Neuronal stem cell (in vitro differentiated cells): ENCODE measurements at regions not wholly inside any gene's neighbourhood (a gene's known extent, or its start where the extent isn't known, plus 50 kb on each side); places are given as distances from the start of the nearest gene placed in this dataset.

Experiments
- DNase-seq: peaks from one replicate; pipeline ENCODE4 v3.0.0-alpha.2; 2013; ENCODE audit warnings: low spot score
- H2AFZ ChIP-seq: one replicate; pipeline ENCODE4 v1.6.1; 2013; ENCODE audit warnings: mild to moderate bottlenecking, low read length, inconsistent platforms
- H2AK5ac ChIP-seq: 2 replicates; pipeline ENCODE4 v1.6.1; 2013; ENCODE audit warnings: low read depth, mild to moderate bottlenecking, inconsistent platforms, low read length, moderate library complexity, mixed read lengths
- H2BK120ac ChIP-seq: 2 replicates; pipeline ENCODE4 v1.6.1; 2013; ENCODE audit warnings: low read depth, mild to moderate bottlenecking, inconsistent platforms, low read length, moderate library complexity, mixed read lengths
- H2BK12ac ChIP-seq: one replicate; pipeline ENCODE4 v1.6.1; 2013; ENCODE audit warnings: low read length, inconsistent platforms
- H2BK15ac ChIP-seq: 2 replicates; pipeline ENCODE4 v1.6.1; 2013; ENCODE audit warnings: mild to moderate bottlenecking, low read length, inconsistent platforms, mixed read lengths
- H2BK5ac ChIP-seq: one replicate; pipeline ENCODE4 v1.6.1; 2013; ENCODE audit warnings: inconsistent platforms, mild to moderate bottlenecking, low read length, moderate library complexity
- H3K14ac ChIP-seq: one replicate; pipeline ENCODE4 v1.6.1; 2013; ENCODE audit warnings: low read length, inconsistent platforms
- H3K18ac ChIP-seq: 2 replicates; pipeline ENCODE4 v1.6.1; 2013; ENCODE audit warnings: low read length, inconsistent platforms
- H3K23ac ChIP-seq: 2 replicates; pipeline ENCODE4 v1.6.1; 2013; ENCODE audit warnings: low read depth, mild to moderate bottlenecking, mixed read lengths, low read length, inconsistent platforms; ENCODE audit not compliant: poor library complexity
- H3K27ac ChIP-seq: replicated peaks from 3 replicates; pipeline ENCODE4 v1.5.1; 2013; ENCODE audit warnings: low read length, inconsistent platforms
- H3K27me3 ChIP-seq, 3 experiments: 2 replicates each; pipeline ENCODE4 v1.6.1; 2013; ENCODE audit warnings: low read length in 3 of 3, mild to moderate bottlenecking in 2 of 3, inconsistent platforms in 1 of 3, low read depth in 1 of 3, mixed read lengths in 1 of 3, moderate library complexity in 1 of 3; ENCODE audit not compliant: control insufficient read depth in 3 of 3, insufficient read depth in 3 of 3
- H3K36me3 ChIP-seq, 2 donors: replicated peaks in 1 of 2; 2 replicates each; pipeline ENCODE4 v1.6.1; 2013; ENCODE audit warnings: low read length in 2 of 2; ENCODE audit not compliant: control insufficient read depth in 2 of 2, insufficient read depth in 2 of 2
- H3K4ac ChIP-seq: 2 replicates; pipeline ENCODE4 v1.6.1; 2013; ENCODE audit warnings: inconsistent platforms, mild to moderate bottlenecking, low read length, moderate library complexity
- H3K4me1 ChIP-seq, 2 donors: 1 replicate in 1 of 2; 2 replicates in 1 of 2; pipeline ENCODE4 v1.6.1; 2013; ENCODE audit warnings: low read length in 2 of 2, low read depth in 1 of 2; ENCODE audit not compliant: control insufficient read depth in 2 of 2, insufficient read depth in 1 of 2
- H3K4me2 ChIP-seq: one replicate; pipeline ENCODE4 v1.6.1; 2013; ENCODE audit warnings: mild to moderate bottlenecking, low read length, inconsistent platforms; ENCODE audit not compliant: insufficient read depth, poor library complexity, severe bottlenecking
- H3K4me3 ChIP-seq, 2 donors: 2 replicates each; pipeline ENCODE4 v1.5.1; 2013; ENCODE audit warnings: low read length in 2 of 2, mild to moderate bottlenecking in 2 of 2, inconsistent platforms in 1 of 2, moderate library complexity in 1 of 2
- H3K79me1 ChIP-seq: one replicate; pipeline ENCODE4 v1.6.1; 2013; ENCODE audit warnings: low read depth, mild to moderate bottlenecking, inconsistent platforms, low read length, moderate library complexity
- H3K9ac ChIP-seq: one replicate; pipeline ENCODE4 v1.6.1; 2013; ENCODE audit warnings: mild to moderate bottlenecking, low read depth, low read length, inconsistent platforms; ENCODE audit not compliant: poor library complexity
- H3K9me3 ChIP-seq, 2 donors: replicated peaks in 1 of 2; 2 replicates each; pipeline versions ENCODE3 to v1.6.1; 2013; ENCODE audit warnings: low read length in 2 of 2, mild to moderate bottlenecking in 2 of 2, inconsistent platforms in 1 of 2, low read depth in 1 of 2, mixed read lengths in 1 of 2, moderate library complexity in 1 of 2; ENCODE audit not compliant: control insufficient read depth in 2 of 2, insufficient read depth in 1 of 2
- H4K8ac ChIP-seq: one replicate; pipeline ENCODE4 v1.6.1; 2013; ENCODE audit warnings: low read depth, mild to moderate bottlenecking, inconsistent platforms, low read length, moderate library complexity
- H4K91ac ChIP-seq: one replicate; pipeline ENCODE4 v1.6.1; 2013; ENCODE audit warnings: low read length, low read depth, mild to moderate bottlenecking, inconsistent platforms; ENCODE audit not compliant: poor library complexity
- WGBS, 2 donors: extraction: QIAGEN DNeasy Blood & Tissue Kit; methylation state at CpG; one replicate each; pipeline ENCODE4 v1.1.7; 2013; ENCODE audit warnings: missing lambda C conversion rate in 2 of 2, mixed read lengths in 1 of 2; ENCODE audit not compliant: insufficient read length in 2 of 2, insufficient replicate concordance in 1 of 2; ENCODE audit errors: extremely low coverage in 2 of 2; 5-methylcytosine and 5-hydroxymethylcytosine counted together

GRCh38 chr21:28110074-28110473 lies 882.6 kb downstream of the LTN1 start:
- no peak overlapping the region for H3K27ac ChIP-seq

DNA sequence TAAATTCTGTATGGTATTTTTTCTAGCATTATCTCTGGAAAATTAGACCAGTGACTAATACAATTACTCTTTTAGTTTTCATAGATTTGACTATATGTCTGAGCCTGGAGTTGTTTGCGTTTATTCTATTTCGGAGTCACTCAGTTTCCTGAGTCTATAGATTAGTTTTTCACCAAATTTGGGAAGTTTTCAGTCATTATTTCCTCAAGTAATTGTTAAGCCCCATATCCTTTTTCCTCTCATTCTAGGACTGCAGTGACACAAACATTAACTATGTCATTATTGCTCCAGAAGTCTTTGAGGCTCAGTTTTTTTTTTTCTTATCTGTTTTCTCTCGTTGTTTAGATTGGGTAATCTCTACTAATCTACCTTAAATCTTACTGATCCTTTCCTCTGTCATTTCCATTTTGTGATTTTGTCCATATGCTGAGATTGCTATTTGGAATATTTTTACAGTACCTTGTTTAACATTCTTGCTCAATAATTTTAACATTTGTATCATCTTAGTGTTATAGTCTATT lies 886.2 kb downstream of the LTN1 start:
- no peaks in the 10 kb centered on the region for H3K27me3 ChIP-seq
- no peak overlapping the region for H2AFZ ChIP-seq
- no CpG with 5 or more reads among the region's 3 CpGs for WGBS, 2 donors
- no peak overlapping the region for H2BK120ac ChIP-seq
- no peaks in the 10 kb centered on the region for H3K4me1 ChIP-seq
- no peak overlapping the region for H3K4me2 ChIP-seq
- no peak overlapping the region for H4K91ac ChIP-seq
- no peak for DNase-seq
- H3K14ac ChIP-seq = no peak overlapping the region
- no peaks in the 10 kb centered on the region for H3K79me1 ChIP-seq
- no peak overlapping the region for H2BK12ac ChIP-seq
- H3K36me3 ChIP-seq = no peaks in the 10 kb centered on the region
- H3K9me3 ChIP-seq = no peaks in the 10 kb centered on the region
- H3K27ac ChIP-seq = no peak overlapping the region
- no peak overlapping the region for H4K8ac ChIP-seq
- H3K23ac ChIP-seq = no peak overlapping the region
- no peak overlapping the region for H3K9ac ChIP-seq
- H2BK5ac ChIP-seq = no peak overlapping the region
- no peak overlapping the region for H2AK5ac ChIP-seq
- no peak overlapping the region for H3K4me3 ChIP-seq
- no peak overlapping the region for H3K18ac ChIP-seq
- no peak overlapping the region for H3K4ac ChIP-seq
- no peak overlapping the region for H2BK15ac ChIP-seq

More at GRCh38 chr21:28110074-28110473, 882.6 kb downstream of the LTN1 start:
- Histone ChIP-seq H3K23ac (no peak overlapping the region), H4K91ac (no peak overlapping the region), H2BK5ac (no peak overlapping the region), H3K4ac (no peak overlapping the region), H3K9ac (no peak overlapping the region), H3K4me1 (no peaks in the 10 kb centered on the region), H3K14ac (no peak overlapping the region), H3K36me3 (no peaks in the 10 kb centered on the region), H2BK120ac (no peak overlapping the region), H2BK12ac (no peak overlapping the region), H3K4me2 (no peak overlapping the region), H3K9me3 (no peaks in the 10 kb centered on the region), H2AFZ (no peak overlapping the region), H2AK5ac (no peak overlapping the region), H4K8ac (no peak overlapping the region), H3K18ac (no peak overlapping the region), H3K27me3 (no peaks in the 10 kb centered on the region), H3K4me3 (no peak overlapping the region), H3K79me1 (no peaks in the 10 kb centered on the region), H2BK15ac (no peak overlapping the region)
- WGBS, 2 donors = no CpG with 5 or more reads among the region's 1 CpG
- no peak for DNase-seq

DNA sequence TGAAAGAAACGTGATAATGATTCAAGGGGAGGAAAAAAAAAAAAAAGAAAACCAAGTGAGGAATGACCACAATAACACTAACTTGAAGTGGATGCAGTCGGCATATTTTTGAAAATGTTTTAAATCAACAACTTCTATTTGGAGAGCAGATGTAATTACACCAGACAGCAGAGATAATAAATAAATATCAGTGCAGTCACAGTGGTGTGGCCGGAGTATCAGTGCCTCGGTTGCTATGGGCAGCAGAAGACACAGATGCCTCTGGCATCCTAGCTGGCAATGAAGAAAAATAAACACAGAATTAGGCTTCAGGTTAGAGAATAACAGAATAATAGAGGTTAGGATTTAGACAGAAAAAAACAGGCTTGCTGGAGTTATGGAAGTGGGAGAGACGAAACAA lies 888.3 kb downstream of the LTN1 start:
- Histone ChIP-seq H3K27me3 (no peaks in the 10 kb centered on the region), H3K4me3 (no peak overlapping the region), H3K9me3 (no peaks in the 10 kb centered on the region), H3K79me1 (no peaks in the 10 kb centered on the region), H4K91ac (no peak overlapping the region), H2AFZ (no peak overlapping the region), H2BK120ac (no peak overlapping the region), H3K14ac (no peak overlapping the region), H3K4me2 (no peak overlapping the region), H3K23ac (no peak overlapping the region), H3K36me3 (no peaks in the 10 kb centered on the region), H3K4ac (no peak overlapping the region), H2BK15ac (no peak overlapping the region), H2BK5ac (no peak overlapping the region), H3K4me1 (no peaks in the 10 kb centered on the region), H3K18ac (no peak overlapping the region), H2BK12ac (no peak overlapping the region), H2AK5ac (no peak overlapping the region), H3K27ac (no peak overlapping the region), H4K8ac (no peak overlapping the region), H3K9ac (no peak overlapping the region)
- WGBS, 2 donors = no CpG with 5 or more reads among the region's 5 CpGs
- DNase-seq = no peak

GRCh38 chr21:28100366-28100765 lies 892.3 kb downstream of the LTN1 start:
- Histone ChIP-seq H3K79me1 (no peaks in the 10 kb centered on the region), H3K4me2 (no peak overlapping the region), H3K23ac (no peak overlapping the region), H3K27me3 (no peaks in the 10 kb centered on the region), H3K4me1 (no peaks in the 10 kb centered on the region), H4K8ac (no peak overlapping the region), H2AK5ac (no peak overlapping the region), H3K9ac (no peak overlapping the region), H2AFZ (no peak overlapping the region), H3K18ac (no peak overlapping the region), H3K36me3 (no peaks in the 10 kb centered on the region), H2BK12ac (no peak overlapping the region), H2BK5ac (no peak overlapping the region), H3K14ac (no peak overlapping the region), H3K27ac (no peak overlapping the region), H2BK120ac (no peak overlapping the region), H3K9me3 (no peaks in the 10 kb centered on the region), H4K91ac (no peak overlapping the region), H3K4ac (no peak overlapping the region), H3K4me3 (no peak overlapping the region), H2BK15ac (no peak overlapping the region)
- WGBS, 2 donors = no CpG with 5 or more reads among the region's 5 CpGs
- no peak for DNase-seq
